GM21526 (cell line): ENCODE measurements at regions not wholly inside any gene's neighbourhood (a gene's known extent, or its start where the extent isn't known, plus 50 kb on each side); places are given as distances from the start of the nearest gene placed in this dataset.

Source experiments
- ATAC-seq: cut with Tn5 transposase; IDR thresholded peaks from one replicate; pipeline ENCODE4 v1.9.1; 2021; ENCODE audit warnings: moderate library complexity; ENCODE audit not compliant: unreplicated experiment, low FRiP score

- ATAC-seq = no peak
Measured at GRCh38 chr3:124174476-124174875, 182.6 kb upstream of the ROPN1 start.

- no peak for ATAC-seq
Measured at GRCh38 chr3:124174910-124175874, 183.3 kb upstream of the ROPN1 start.

- ATAC-seq = no peak
Measured at GRCh38 chr3:124177071-124177470, 185.1 kb upstream of the ROPN1 start.

- no peak for ATAC-seq
Measured at GRCh38 chr3:124178531-124178930, 186.6 kb upstream of the ROPN1 start.

- no peak for ATAC-seq
Measured at GRCh38 chr3:124200407-124200806, 208.5 kb upstream of the ROPN1 start.

- no peak for ATAC-seq
Measured at GRCh38 chr3:124201226-124201625, 209.3 kb upstream of the ROPN1 start.

- no peak for ATAC-seq
Measured at GRCh38 chr3:124201786-124202185, 209.9 kb upstream of the ROPN1 start.

GRCh38 chr3:124202754-124203153 lies 210.8 kb upstream of the ROPN1 start:
- ATAC-seq = no peak

- ATAC-seq = no peak
Measured at GRCh38 chr3:124203292-124203691, 211.4 kb upstream of the ROPN1 start.

- ATAC-seq = no peak
Measured at GRCh38 chr3:124206225-124207055, 214.5 kb upstream of the ROPN1 start.

- no peak for ATAC-seq
Measured at GRCh38 chr3:124207077-124207476, 215.2 kb upstream of the ROPN1 start.

GRCh38 chr3:124207873-124208485 lies 216.1 kb upstream of the ROPN1 start:
- peak; percentile 89 for ATAC-seq

GRCh38 chr3:124209426-124209825 lies 217.5 kb upstream of the ROPN1 start:
- no peak for ATAC-seq

- no peak for ATAC-seq
Measured at GRCh38 chr3:124210899-124211298, 219.0 kb upstream of the ROPN1 start.

GRCh38 chr3:124213641-124214040 lies 221.7 kb upstream of the ROPN1 start:
- ATAC-seq = no peak

GRCh38 chr3:124217542-124217941 lies 225.6 kb upstream of the ROPN1 start:
- ATAC-seq = no peak

GRCh38 chr3:124221422-124221821 lies 229.5 kb upstream of the ROPN1 start:
- ATAC-seq = no peak

- no peak for ATAC-seq
Measured at GRCh38 chr3:124223853-124224252, 231.9 kb upstream of the ROPN1 start.

- no peak for ATAC-seq
Measured at GRCh38 chr3:124227150-124227630, 235.3 kb upstream of the ROPN1 start.

- ATAC-seq = no peak
Measured at GRCh38 chr3:124229420-124229819, 237.5 kb upstream of the ROPN1 start.

GRCh38 chr3:124229836-124230235 lies 237.9 kb upstream of the ROPN1 start:
- no peak for ATAC-seq
